CD14-positive monocyte (primary cell): ENCODE measurements at regions not wholly inside any gene's neighbourhood (a gene's known extent, or its start where the extent isn't known, plus 50 kb on each side); places are given as distances from the start of the nearest gene placed in this dataset.

ENCODE experiments used
- DNase-seq, 3 donors: peaks; one replicate each; pipeline ENCODE4 v3.0.0-alpha.2; 2011 to 2022
- H2AFZ ChIP-seq: 2 replicates; pipeline ENCODE4 v1.6.0; 2012; ENCODE audit warnings: mild to moderate bottlenecking, low read depth, low read length, inconsistent platforms; ENCODE audit not compliant: insufficient read depth, poor library complexity, severe bottlenecking
- H3K27ac ChIP-seq, 2 donors: 1 replicate in 1 of 2; 2 replicates in 1 of 2; pipeline ENCODE4 v1.5.1; 2012 to 2013; ENCODE audit warnings: low read length in 2 of 2, control low read depth in 1 of 2, inconsistent platforms in 1 of 2, low read depth in 1 of 2, mild to moderate bottlenecking in 1 of 2
- H3K27me3 ChIP-seq, 2 donors: one replicate each; pipeline versions ENCODE4 v1.6.0 to v1.6.1; 2011 to 2013; ENCODE audit warnings: low read length in 2 of 2; ENCODE audit not compliant: control insufficient read depth in 2 of 2, insufficient read depth in 2 of 2
- H3K36me3 ChIP-seq, 2 donors: replicated peaks in 1 of 2; 1 replicate in 1 of 2; 2 replicates in 1 of 2; pipeline versions ENCODE4 v1.5.1 to v1.6.1; 2012 to 2013; ENCODE audit warnings: low read length in 2 of 2, control low read depth in 1 of 2, inconsistent platforms in 1 of 2, mild to moderate bottlenecking in 1 of 2; ENCODE audit not compliant: insufficient read depth in 2 of 2, control insufficient read depth in 1 of 2
- H3K4me1 ChIP-seq, 2 donors: 1 replicate in 1 of 2; 2 replicates in 1 of 2; pipeline versions ENCODE4 v1.5.1 to v1.6.1; 2012 to 2013; ENCODE audit warnings: low read length in 2 of 2, control low read depth in 1 of 2, inconsistent platforms in 1 of 2, mild to moderate bottlenecking in 1 of 2, moderate library complexity in 1 of 2; ENCODE audit not compliant: insufficient read depth in 2 of 2, control insufficient read depth in 1 of 2
- H3K4me2 ChIP-seq: replicated peaks from 2 replicates; pipeline ENCODE3; 2012; ENCODE audit warnings: low read length, moderate library complexity, mild to moderate bottlenecking; ENCODE audit not compliant: poor library complexity, severe bottlenecking; ENCODE audit errors: extremely low read depth
- H3K4me3 ChIP-seq, 3 experiments: fragments of 200-600 bp in 1 of 3; sonication (generic) in 1 of 3; replicated peaks in 1 of 3; 1 replicate in 2 of 3; 2 replicates in 1 of 3; pipeline ENCODE4 v1.5.1; 2011 to 2013; ENCODE audit warnings: low read length in 3 of 3, mild to moderate bottlenecking in 3 of 3, control low read depth in 2 of 3, low read depth in 2 of 3, inconsistent platforms in 1 of 3, moderate library complexity in 1 of 3
- H3K79me2 ChIP-seq: 2 replicates; pipeline ENCODE4 v1.6.0; 2012; ENCODE audit warnings: mild to moderate bottlenecking, control low read depth, inconsistent platforms, low read length, moderate library complexity; ENCODE audit not compliant: insufficient read depth
- H3K9ac ChIP-seq: 2 replicates; pipeline ENCODE4 v1.6.0; 2017; ENCODE audit warnings: low read length, mild to moderate bottlenecking; ENCODE audit not compliant: insufficient read depth, poor library complexity, severe bottlenecking
- H3K9me3 ChIP-seq, 2 donors: replicated peaks in 1 of 2; 1 replicate in 1 of 2; 2 replicates in 1 of 2; pipeline versions ENCODE4 v1.5.1 to v1.6.1; 2012 to 2013; ENCODE audit warnings: low read length in 2 of 2, control low read depth in 1 of 2; ENCODE audit not compliant: control insufficient read depth in 1 of 2, insufficient read depth in 1 of 2
- H4K20me1 ChIP-seq: 2 replicates; pipeline ENCODE4 v1.6.0; 2012; ENCODE audit warnings: mild to moderate bottlenecking, low read length, control low read depth, moderate library complexity; ENCODE audit not compliant: insufficient read depth
- H3K27ac Mint-ChIP-seq, 7 donors: one replicate each; pipeline ENCODE4 v1.8.0; 2020; ENCODE audit warnings: mild to moderate bottlenecking in 7 of 7, mixed read lengths in 7 of 7, moderate library complexity in 6 of 7, inconsistent platforms in 2 of 7
- H3K27me3 Mint-ChIP-seq, 3 donors: one replicate each; pipeline ENCODE4 v1.8.0; 2021 to 2022; ENCODE audit warnings: low read depth in 3 of 3, mild to moderate bottlenecking in 3 of 3, mixed read lengths in 3 of 3, moderate library complexity in 3 of 3, inconsistent platforms in 1 of 3
- H3K36me3 Mint-ChIP-seq, 2 donors: one replicate each; pipeline ENCODE4 v1.8.0; 2020; ENCODE audit warnings: mixed read lengths in 2 of 2, inconsistent platforms in 1 of 2, mild to moderate bottlenecking in 1 of 2
- H3K4me1 Mint-ChIP-seq: one replicate; pipeline ENCODE4 v1.8.0; 2020; ENCODE audit warnings: mild to moderate bottlenecking, mixed read lengths
- H3K4me3 Mint-ChIP-seq, 2 donors: one replicate each; pipeline ENCODE4 v1.8.0; 2020; ENCODE audit warnings: mild to moderate bottlenecking in 2 of 2, mixed read lengths in 2 of 2, moderate library complexity in 1 of 2
- H3K9me3 Mint-ChIP-seq, 7 donors: one replicate each; pipeline ENCODE4 v1.8.0; 2020 to 2022; ENCODE audit warnings: mixed read lengths in 7 of 7, mild to moderate bottlenecking in 6 of 7, moderate library complexity in 6 of 7, inconsistent platforms in 2 of 7
- WGBS: methylation state at CpG from one replicate; pipeline ENCODE4 v1.1.5; 2013; ENCODE audit warnings: missing lambda C conversion rate; ENCODE audit not compliant: insufficient coverage; 5-methylcytosine and 5-hydroxymethylcytosine counted together
- intact Hi-C, 2 donors: fragments of 100-400 bp; cut with micrococcal nuclease; formaldehyde crosslinking; loops; one replicate each; pipeline versions ENCODE4 v1.15.0 to v1.15.1; 2023
- TF ChIP-seq, protein P1 (sequence below): fragments of 200-600 bp; IDR thresholded peaks from one replicate; pipeline ENCODE4 v1.8.0; 2022; ENCODE audit warnings: antibody characterized with exemption, mild to moderate bottlenecking

DNA sequence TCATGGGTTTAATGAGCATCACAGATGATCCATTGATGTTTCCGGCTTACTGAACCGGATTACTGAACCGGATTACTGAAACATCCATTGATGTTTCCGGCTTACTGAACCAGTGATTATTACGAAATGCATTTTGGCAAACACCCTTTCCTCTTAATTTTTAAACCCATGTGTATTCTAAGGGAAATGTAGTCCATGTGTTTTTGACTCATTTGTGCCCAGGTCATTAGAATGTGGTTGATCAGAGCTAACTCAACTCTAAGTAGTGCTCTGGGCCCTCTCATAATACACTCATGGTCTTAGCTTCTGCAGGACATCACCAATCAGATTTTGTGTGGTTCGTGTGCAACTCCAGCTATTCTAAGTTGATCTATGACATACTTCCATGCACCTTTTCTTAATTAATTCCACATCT lies 141.6 kb downstream of the SPATA18 start:
- H3K27ac Mint-ChIP-seq = no peak overlapping the region
- Histone ChIP-seq H3K27ac (no peak overlapping the region), H2AFZ (no peak overlapping the region)

DNA sequence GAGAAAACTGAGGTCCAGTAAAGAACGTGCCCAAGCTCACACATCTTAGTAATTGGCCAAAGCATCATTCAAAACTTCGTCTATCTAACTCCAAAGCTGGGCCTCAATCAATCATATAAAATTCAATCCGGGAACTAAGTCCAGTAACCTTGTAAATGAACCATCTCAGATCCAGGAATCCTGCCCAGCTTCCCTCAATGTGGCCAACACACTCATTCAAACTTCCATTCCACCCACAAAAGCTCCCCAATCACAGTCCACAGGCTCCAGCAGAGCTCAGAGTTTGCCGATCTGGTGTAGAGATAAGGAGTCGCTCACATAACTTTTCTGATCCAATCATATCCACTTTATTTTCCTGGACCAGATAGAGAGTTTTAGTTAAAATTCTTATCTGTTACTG lies 144.8 kb downstream of the SPATA18 start:
- DNase-seq = no peak
- H3K9me3 Mint-ChIP-seq = peaks cover 0 to 6% (median 4%) of the 10 kb centered on the region in 7 donors
- Histone ChIP-seq H3K36me3 (no peaks in the 10 kb centered on the region), H3K4me3 (no peak overlapping the region), H3K79me2 (no peaks in the 10 kb centered on the region), H3K4me1 (no peaks in the 10 kb centered on the region), H3K27ac (no peak overlapping the region), H3K27me3 (no peaks in the 10 kb centered on the region), H3K9me3 (peaks cover 0 to 3% of the 10 kb centered on the region in 2 donors), H4K20me1 (no peaks in the 10 kb centered on the region), H3K4me2 (no peak overlapping the region), H2AFZ (no peak overlapping the region), H3K9ac (no peak overlapping the region)
- WGBS = 88% methylated on average over 3 of the region's 5 CpGs
- H3K4me1 Mint-ChIP-seq = no peaks in the 10 kb centered on the region
- H3K36me3 Mint-ChIP-seq = no peaks in the 10 kb centered on the region
- intact Hi-C loops = no loop called here
- H3K4me3 Mint-ChIP-seq = no peak overlapping the region
- TF ChIP-seq, protein P1, sequence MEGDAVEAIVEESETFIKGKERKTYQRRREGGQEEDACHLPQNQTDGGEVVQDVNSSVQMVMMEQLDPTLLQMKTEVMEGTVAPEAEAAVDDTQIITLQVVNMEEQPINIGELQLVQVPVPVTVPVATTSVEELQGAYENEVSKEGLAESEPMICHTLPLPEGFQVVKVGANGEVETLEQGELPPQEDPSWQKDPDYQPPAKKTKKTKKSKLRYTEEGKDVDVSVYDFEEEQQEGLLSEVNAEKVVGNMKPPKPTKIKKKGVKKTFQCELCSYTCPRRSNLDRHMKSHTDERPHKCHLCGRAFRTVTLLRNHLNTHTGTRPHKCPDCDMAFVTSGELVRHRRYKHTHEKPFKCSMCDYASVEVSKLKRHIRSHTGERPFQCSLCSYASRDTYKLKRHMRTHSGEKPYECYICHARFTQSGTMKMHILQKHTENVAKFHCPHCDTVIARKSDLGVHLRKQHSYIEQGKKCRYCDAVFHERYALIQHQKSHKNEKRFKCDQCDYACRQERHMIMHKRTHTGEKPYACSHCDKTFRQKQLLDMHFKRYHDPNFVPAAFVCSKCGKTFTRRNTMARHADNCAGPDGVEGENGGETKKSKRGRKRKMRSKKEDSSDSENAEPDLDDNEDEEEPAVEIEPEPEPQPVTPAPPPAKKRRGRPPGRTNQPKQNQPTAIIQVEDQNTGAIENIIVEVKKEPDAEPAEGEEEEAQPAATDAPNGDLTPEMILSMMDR = no peak
- H3K27me3 Mint-ChIP-seq = peaks cover 0 to 7% (median 4%) of the 10 kb centered on the region in 3 donors
- H3K27ac Mint-ChIP-seq = no peak overlapping the region

More for the DNA sequence above, 141.6 kb downstream of the SPATA18 start:
- no peak for DNase-seq
- Histone ChIP-seq H3K9ac (no peak overlapping the region), H4K20me1 (no peaks in the 10 kb centered on the region), H3K27me3 (no peaks in the 10 kb centered on the region), H3K79me2 (no peaks in the 10 kb centered on the region), H3K4me1 (no peaks in the 10 kb centered on the region), H3K9me3 (no peaks in the 10 kb centered on the region), H3K36me3 (no peaks in the 10 kb centered on the region), H3K4me2 (no peak overlapping the region), H3K4me3 (no peak overlapping the region)
- WGBS = 88% methylated on average over 1 of the region's 6 CpGs
- Mint-ChIP-seq H3K4me1 (no peaks in the 10 kb centered on the region), H3K36me3 (no peaks in the 10 kb centered on the region), H3K9me3 (peaks cover 0 to 4% (median 2%) of the 10 kb centered on the region in 7 donors), H3K4me3 (no peak overlapping the region), H3K27me3 (peaks cover 0 to 6% (median 3%) of the 10 kb centered on the region in 3 donors)
- intact Hi-C loops = no loop called here
- TF ChIP-seq, protein P1 = no peak
